ENCODE measurements at regions not wholly inside any gene's neighbourhood (a gene's known extent, or its start where the extent isn't known, plus 50 kb on each side); places are given as distances from the start of the nearest gene placed in this dataset.
A peak's percentile ranks its signal among the peaks of the same experiment; 100 is the strongest.
"Not testable (repeated sequence)": the region's sequence is repeated elsewhere in the genome, so short reads cannot be mapped to it uniquely, and the experiment has no call there.

- DNase-seq (ENCODE audit: low spot score) = no peak
These were observed 110.4 kb downstream of the RAMP3 start for GRCh38 chr7:45268013-45268412.

- no peak for DNase-seq (ENCODE audit: low spot score)
These were observed 111.6 kb downstream of the RAMP3 start for GRCh38 chr7:45269192-45269591.

DNA sequence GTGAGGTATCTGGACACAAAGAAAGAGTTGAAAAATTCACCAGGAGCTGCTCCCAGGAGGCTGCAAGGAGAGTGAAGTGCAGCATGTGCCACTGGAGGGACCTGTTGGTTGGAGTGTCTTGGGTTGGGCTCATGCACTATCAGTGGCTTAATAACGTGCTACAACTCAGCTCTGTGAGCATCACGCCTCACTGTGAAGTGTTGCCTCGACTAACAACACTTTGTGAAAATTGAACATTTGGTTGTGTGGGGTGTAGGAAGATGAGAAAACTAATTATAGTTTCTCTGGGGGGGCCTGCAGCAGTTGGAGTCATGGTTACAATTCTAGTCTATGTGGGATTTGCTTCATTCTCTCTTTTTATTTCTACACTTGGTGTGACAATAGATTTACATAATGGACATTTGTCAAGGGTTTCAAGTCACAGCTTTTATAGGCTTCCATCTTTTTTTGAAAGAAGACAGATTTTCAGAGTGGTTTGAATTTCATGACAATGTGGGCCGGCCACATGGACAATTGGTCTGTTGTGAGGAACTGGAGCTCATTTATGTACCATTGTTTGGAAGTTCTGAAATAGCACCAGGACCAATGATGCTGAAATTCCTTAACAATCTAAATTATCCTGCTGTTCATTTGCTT is 121.3 kb downstream of the RAMP3 start:
- no peak for DNase-seq (ENCODE audit: low spot score)

GRCh38 chr7:45289611-45290010 is 132.0 kb downstream of the RAMP3 start:
- DNase-seq (ENCODE audit: low spot score) = not testable (repeated sequence)

DNA sequence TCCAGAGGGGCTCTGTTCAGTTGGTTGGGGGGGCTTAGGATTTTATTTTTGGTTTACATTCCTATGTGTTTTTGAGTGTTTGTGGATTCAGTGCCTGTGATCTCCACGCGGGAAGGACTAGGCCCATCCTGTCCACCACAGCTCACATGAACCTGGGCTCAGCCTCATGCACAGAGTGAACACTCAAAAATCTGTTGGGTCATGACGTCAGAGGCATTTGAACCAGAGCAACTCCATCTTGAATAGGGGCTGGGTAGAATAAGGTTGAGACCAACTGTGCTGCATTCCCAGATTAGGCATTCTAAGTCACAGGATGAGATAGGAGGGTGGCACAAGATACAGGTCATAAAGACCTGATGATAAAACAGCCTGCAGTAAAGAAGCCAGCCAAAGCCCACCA is 133.3 kb downstream of the RAMP3 start:
- no peak for DNase-seq (ENCODE audit: low spot score)

DNA sequence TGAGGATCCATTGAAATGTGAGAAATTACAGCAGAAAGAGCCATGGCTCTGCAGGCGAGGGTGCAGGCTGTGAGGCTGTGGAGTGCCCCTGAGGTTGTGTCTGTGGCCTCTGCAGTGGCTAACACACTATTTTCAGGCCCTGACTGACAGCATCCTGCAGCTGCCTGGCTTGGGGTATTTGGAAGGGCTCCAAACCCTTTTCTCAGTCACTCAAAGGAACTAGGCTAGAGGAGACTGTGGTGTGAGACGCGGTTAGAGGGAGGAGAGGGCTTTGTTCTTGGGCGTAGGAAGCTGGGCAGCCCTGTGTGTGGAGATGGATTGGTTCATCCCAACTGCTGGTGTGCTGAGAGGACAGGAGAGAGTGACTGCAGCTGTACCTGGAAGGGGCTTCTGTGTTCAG is 134.9 kb downstream of the RAMP3 start:
- DNase-seq (ENCODE audit: low spot score) = no peak

- no peak for DNase-seq (ENCODE audit: low spot score)
These were observed 135.8 kb downstream of the RAMP3 start for GRCh38 chr7:45293295-45293942.

DNA sequence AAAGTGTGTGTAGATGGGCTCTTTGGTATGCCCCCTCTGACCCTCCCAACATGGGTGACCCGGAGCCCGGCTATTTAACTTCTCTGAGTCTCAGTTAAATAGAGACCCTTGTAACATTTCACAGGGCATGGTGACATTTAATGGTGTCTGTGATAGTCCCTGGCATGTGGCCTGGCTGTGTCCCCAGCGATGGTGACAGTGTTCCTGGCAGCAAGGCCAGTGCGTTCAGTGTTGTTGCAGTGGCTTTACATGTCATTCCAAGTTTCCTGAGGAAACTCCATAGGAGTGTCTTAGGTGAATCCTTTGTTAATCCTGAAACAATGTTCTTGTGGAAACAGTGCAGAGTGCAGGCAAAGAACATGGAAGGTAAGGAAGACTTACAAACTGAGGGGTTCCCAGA is 137.0 kb downstream of the RAMP3 start:
- DNase-seq (ENCODE audit: low spot score) = no peak

DNA sequence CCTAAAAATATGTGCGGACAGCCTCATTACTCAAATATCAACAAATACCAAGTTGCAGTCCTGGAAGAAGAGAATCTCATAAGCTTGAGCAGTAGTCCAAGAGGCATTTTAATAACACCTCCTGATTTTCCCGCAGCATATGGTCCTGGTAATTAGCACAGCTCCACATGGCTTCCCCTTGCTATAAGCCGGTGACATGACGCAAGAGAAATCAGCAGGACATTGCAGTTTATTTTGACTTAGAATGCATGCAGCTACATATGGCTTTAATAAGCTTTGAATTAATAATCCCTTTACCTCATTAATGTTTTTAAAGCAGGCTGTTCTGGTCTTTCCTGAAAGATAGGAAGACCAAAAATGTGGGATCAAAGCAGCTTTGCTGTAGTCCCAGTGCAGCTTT is 137.6 kb downstream of the RAMP3 start:
- DNase-seq (ENCODE audit: low spot score) = no peak

- no peak for DNase-seq (ENCODE audit: low spot score)
These were observed 139.2 kb downstream of the RAMP3 start for GRCh38 chr7:45296748-45297147.

DNA sequence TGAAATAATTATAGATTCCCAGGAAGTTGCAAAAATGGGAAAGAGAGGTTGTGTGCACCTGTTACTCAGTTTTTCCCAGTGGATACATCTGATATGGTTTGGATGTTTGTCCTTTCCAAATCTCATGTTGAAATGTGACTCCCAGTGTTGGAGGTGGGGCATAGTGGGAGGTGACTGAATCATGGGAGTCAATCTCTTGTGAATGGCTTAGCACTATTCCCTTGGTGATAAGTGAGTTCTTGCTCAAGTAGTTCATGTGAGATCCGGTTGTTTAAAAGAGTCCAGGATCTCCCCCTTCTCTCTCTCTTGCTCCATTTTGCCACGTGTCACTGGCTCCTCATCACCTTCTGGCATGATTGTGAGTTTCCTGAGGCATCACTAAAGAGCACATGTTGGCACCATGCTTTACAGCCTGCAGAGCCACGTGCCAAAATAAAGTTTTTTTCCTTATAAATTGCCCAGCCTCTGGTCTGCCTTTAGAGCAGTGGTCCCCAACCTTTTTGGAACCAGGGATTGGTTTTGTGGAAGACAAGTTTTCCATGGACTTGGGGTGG is 149.2 kb downstream of the RAMP3 start:
- no peak for DNase-seq (ENCODE audit: low spot score)

DNA sequence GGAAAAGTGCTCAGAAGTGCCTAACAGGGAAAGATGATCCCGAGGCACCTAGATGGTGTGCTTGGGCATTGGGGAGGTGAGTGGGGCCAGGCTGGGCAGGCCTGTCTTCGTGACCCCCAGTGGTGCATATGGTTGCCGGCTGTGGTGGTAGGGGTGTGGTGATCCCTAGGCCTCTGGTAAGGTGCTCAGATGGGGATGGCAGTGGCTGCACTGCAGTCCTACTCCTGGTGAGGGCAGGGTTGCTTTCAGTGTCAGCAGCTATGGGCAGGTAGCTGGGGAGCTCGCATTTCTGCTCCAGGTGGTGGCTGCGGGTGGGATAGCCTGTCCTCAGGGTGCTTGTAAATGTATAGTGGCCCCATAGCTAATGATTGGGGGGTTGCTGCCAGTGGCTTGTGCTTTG is 154.0 kb downstream of the RAMP3 start:
- DNase-seq (ENCODE audit: low spot score) = no peak

GRCh38 chr7:45315512-45315911 is 157.9 kb downstream of the RAMP3 start:
- not testable (repeated sequence) for DNase-seq (ENCODE audit: low spot score)

GRCh38 chr7:45324683-45325237 is 167.2 kb downstream of the RAMP3 start:
- DNase-seq (ENCODE audit: low spot score) = no peak

- DNase-seq (ENCODE audit: low spot score) = no peak
These were observed 167.8 kb downstream of the RAMP3 start for GRCh38 chr7:45325378-45325777.

- peak; percentile 69 for DNase-seq (ENCODE audit: low spot score)
These were observed 170.9 kb downstream of the RAMP3 start for GRCh38 chr7:45328403-45328981.

GRCh38 chr7:45331563-45331962 is 174.0 kb downstream of the RAMP3 start:
- no peak for DNase-seq (ENCODE audit: low spot score)

DNA sequence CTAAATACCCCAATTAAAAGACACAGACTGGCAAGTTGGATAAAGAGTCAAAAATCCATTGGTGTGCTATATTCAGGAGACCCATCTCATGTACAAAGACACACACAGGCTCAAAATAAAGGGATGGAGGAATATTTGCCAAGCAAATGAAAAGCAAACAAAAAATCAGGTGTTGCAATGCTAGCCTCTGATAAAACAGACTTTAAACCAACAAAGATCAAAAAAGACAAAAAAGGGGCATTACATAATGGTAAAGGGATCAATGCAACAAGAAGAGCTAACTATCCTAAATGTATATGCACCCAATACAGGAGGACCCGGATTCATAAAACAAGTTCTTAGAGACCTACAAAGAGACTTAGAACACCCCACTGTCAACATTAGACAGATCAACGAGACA is 177.4 kb downstream of the RAMP3 start:
- not testable (repeated sequence) for DNase-seq (ENCODE audit: low spot score)

GRCh38 chr7:45342236-45342635 is 184.6 kb downstream of the RAMP3 start:
- no peak for DNase-seq (ENCODE audit: low spot score)

- no peak for DNase-seq (ENCODE audit: low spot score)
These were observed 186.2 kb downstream of the RAMP3 start for GRCh38 chr7:45343746-45344145.

DNA sequence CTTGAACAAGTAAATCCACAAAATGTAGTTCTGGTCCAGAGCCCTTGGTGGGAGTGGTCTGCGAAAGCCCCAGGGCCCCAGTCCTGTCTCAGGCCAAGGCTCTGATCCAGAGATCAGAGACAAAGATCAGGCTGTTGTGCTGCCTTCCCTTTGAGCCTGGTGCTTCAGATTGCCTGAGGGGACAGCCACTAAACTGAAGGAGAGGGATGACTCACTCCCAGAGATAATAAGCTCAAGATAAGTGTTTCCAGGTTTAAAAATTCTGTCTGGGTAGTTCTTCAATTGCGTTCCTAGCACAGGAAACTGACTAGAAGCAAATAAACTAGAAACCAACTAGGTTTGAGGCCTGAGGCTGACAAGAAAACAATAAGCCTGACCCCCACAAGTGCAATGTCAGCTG is 190.2 kb downstream of the RAMP3 start:
- DNase-seq (ENCODE audit: low spot score) = peak; percentile 15

- DNase-seq (ENCODE audit: low spot score) = no peak
These were observed 191.5 kb downstream of the RAMP3 start for GRCh38 chr7:45349090-45349489.

GRCh38 chr7:45350896-45351295 is 193.3 kb downstream of the RAMP3 start:
- no peak for DNase-seq (ENCODE audit: low spot score)

Data from kidney tubule cell (primary cell).